Activated CD8-positive, alpha-beta memory T cell treated with anti-CD3 and anti-CD28 coated beads, Interleukin-2, amount 10 ng/mL, durations not matched to agents 7 days and 5 days (primary cell): ENCODE measurements at regions not wholly inside any gene's neighbourhood (a gene's known extent, or its start where the extent isn't known, plus 50 kb on each side); places are given as distances from the start of the nearest gene placed in this dataset.
A peak's percentile ranks its signal among the peaks of the same experiment; 100 is the strongest.
"Not testable (repeated sequence)": the region's sequence is repeated elsewhere in the genome, so short reads cannot be mapped to it uniquely, and the experiment has no call there.

Source experiments
- ATAC-seq: fragments of 150-1000 bp; cut with Tn5 transposase; one replicate; pipeline ENCODE4 v1.10.0; 2021; ENCODE audit warnings: moderate library complexity
- CTCF ChIA-PET: fragments of 350-600 bp; sonication (Branson Sonifier 250); formaldehyde crosslinking; loops from one replicate; lab custom pipeline; 2021; ENCODE audit warnings: antibody characterized with exemption; lab: Charles Lee
- DNase-seq: peaks from one replicate; pipeline ENCODE4 v3.0.0-alpha.2; 2020
- H3K27ac Mint-ChIP-seq: one replicate; pipeline ENCODE4 v1.8.0; 2021; ENCODE audit warnings: mild to moderate bottlenecking, mixed read lengths
- H3K27me3 Mint-ChIP-seq: one replicate; pipeline ENCODE4 v1.8.0; 2021; ENCODE audit warnings: mixed read lengths
- H3K36me3 Mint-ChIP-seq: one replicate; pipeline ENCODE4 v1.8.0; 2021; ENCODE audit warnings: mild to moderate bottlenecking, mixed read lengths
- H3K4me1 Mint-ChIP-seq: one replicate; pipeline ENCODE4 v1.8.0; 2021; ENCODE audit warnings: mixed read lengths
- H3K4me3 Mint-ChIP-seq: one replicate; pipeline ENCODE4 v1.8.0; 2021; ENCODE audit warnings: mild to moderate bottlenecking, moderate library complexity, mixed read lengths
- H3K9me3 Mint-ChIP-seq: one replicate; pipeline ENCODE4 v1.8.0; 2022; ENCODE audit warnings: low read depth, mixed read lengths

DNA sequence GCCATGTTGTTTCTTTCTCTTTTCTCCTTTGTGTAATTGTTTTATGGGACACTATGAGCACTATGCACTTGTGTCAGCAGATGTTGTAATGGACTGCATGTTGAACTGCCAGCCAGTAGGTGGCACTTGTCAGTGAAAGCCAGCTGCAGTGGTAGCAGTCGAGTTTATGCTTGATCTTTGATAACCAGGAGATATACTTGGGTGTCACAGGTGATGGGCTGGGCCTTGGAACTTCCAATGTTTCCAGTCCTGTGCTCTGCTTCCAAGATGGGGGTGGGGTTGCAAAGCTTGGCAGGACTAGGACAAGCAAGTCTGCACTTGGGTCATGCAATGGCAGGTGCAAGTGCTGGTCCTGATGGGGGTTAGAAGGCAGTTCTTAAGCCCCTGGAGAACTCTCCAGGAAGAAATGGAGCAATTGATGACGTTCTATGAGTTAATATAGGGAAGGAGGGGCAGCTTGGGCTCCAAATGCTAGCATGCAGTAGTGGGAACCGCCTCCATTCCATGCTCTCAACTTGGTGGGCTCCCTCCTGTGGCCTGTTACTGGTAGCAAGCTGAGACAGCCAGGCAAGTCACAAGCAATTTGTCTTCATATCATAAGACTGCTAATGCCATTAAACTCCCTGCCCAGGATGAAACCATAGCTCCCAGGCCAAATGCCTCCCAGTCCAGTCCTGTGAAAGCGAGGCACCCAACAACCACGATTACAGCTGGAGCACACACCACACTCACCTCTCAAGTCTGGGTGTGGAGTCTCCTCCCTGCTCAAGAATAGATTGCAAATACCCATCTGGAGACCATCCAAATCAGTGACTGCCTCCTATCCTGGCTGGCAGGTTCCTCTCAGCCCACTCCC is 287.2 kb downstream of the CGGBP1 start:
- ATAC-seq = peak; percentile 76
- H3K27me3 Mint-ChIP-seq = peaks cover 22% of the 10 kb centered on the region
- CTCF ChIA-PET = interaction anchor here (0.8 to 2.3 kb wide), 9 partner anchors 20 to 511 kb away, joined by 3 to 20 read pairs (median 4); no protein-coding TSS in a partner anchor
- peak; percentile 51 for DNase-seq
- no peaks in the 10 kb centered on the region for H3K36me3 Mint-ChIP-seq
- no peaks in the 10 kb centered on the region for H3K4me1 Mint-ChIP-seq
- H3K27ac Mint-ChIP-seq = no peak overlapping the region
- H3K4me3 Mint-ChIP-seq = no peak overlapping the region
- H3K9me3 Mint-ChIP-seq = no peaks in the 10 kb centered on the region

DNA sequence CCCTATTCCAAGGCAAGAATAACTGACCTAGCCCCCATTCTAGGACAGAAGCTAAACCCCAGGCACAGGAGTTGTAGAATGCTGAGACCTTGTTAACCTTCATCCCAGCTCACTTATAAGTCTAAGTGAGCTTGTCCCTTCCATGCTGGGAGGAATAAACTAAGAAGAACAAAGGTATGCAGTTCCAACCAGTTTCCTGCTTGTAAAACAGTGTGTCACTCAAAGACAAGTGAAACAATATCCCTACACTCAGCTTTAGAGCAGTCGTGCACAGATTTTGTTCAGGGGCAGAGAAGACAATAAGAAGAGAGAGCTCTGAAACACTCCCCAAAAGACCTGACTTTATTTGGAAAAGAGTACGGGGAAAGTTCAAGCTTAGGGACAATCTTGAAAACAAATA is 292.1 kb downstream of the CGGBP1 start:
- peaks cover 19% of the 10 kb centered on the region for H3K27me3 Mint-ChIP-seq
- no peak overlapping the region for H3K4me3 Mint-ChIP-seq
- CTCF ChIA-PET = interaction anchor here (0.5 to 1.4 kb wide), 2 partner anchors 238 to 398 kb away, joined by 3 to 5 read pairs; no protein-coding TSS in a partner anchor
- no peaks in the 10 kb centered on the region for H3K4me1 Mint-ChIP-seq
- ATAC-seq (no peak), DNase-seq (no peak)
- no peaks in the 10 kb centered on the region for H3K36me3 Mint-ChIP-seq
- no peak overlapping the region for H3K27ac Mint-ChIP-seq
- H3K9me3 Mint-ChIP-seq = no peaks in the 10 kb centered on the region

DNA sequence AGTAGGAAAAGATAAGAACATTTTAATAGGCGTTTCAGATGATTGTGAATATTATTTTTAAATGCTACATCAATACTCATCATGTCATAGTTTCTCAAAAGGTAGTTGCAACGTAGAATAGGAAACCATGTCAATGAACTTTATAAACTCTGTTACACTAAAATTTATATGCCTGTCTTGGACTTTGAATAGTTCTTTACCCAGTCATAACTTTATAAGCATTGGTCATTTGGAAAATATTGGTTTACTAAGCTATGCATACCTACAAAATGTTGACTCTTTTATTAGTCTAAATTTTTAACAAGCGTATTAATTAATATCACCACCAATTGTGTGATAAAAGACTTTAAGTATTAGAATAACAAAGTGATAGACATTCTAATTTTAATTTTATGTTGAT is 293.5 kb downstream of the CGGBP1 start:
- no peak for ATAC-seq

DNA sequence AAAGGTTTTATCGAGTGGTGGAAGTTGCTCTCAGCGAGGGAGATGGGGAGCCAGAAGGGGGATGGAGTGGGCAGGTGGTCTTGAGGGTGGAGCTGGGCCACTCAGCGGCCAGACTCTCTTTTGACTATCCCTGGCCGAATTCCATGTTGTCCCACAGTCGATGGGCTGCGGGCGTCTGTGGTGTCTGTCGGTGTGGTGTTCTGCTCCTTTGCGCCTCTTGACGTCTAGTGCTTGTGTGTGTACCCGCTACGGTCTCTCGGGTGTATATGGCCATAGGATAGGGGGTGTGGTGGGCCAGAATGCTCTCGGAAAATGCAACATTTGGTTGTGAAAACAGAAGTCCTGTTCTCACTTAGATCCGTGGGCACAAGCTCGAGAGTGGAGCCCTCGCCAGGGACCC is 297.0 kb downstream of the CGGBP1 start:
- Mint-ChIP-seq H3K27ac (no peak overlapping the region), H3K4me3 (no peak overlapping the region), H3K4me1 (no peaks in the 10 kb centered on the region), H3K36me3 (no peaks in the 10 kb centered on the region), H3K9me3 (no peaks in the 10 kb centered on the region), H3K27me3 (peaks cover 1% of the 10 kb centered on the region)
- DNase-seq (no peak), ATAC-seq (no peak)
- CTCF ChIA-PET = interaction anchor here (0.7 kb wide), 1 partner anchor 557 kb away, joined by 3 read pairs; no protein-coding TSS in a partner anchor

More for the DNA sequence above, 293.5 kb downstream of the CGGBP1 start:
- Mint-ChIP-seq H3K9me3 (no peaks in the 10 kb centered on the region), H3K4me3 (no peak overlapping the region), H3K36me3 (no peaks in the 10 kb centered on the region), H3K27me3 (peaks cover 19% of the 10 kb centered on the region), H3K4me1 (no peaks in the 10 kb centered on the region), H3K27ac (no peak overlapping the region)
- CTCF ChIA-PET = interaction anchor here (1.4 kb wide), 1 partner anchor 240 kb away, joined by 5 read pairs; no protein-coding TSS in a partner anchor
- no peak for DNase-seq

DNA sequence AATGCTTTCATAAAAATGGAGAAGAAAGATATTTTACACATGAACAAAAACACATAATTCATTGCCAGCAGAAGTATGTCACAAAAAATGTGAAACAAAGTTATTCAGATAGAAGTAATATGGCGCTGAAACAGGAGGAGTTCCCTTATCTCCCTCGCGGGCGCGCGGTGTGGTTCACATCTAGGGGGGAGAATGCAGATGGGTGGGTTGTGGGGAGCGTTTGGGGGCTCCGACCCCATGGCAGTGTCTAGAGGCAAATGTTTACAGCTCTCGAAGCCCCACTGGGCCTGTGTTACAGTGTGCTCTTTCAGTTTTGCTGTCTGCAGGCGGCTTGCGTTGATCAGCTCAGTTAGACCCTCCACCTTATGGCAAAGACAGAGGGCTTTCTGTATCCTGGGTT is 297.5 kb downstream of the CGGBP1 start:
- CTCF ChIA-PET = no interaction called here
- Mint-ChIP-seq H3K4me1 (no peaks in the 10 kb centered on the region), H3K27ac (no peak overlapping the region), H3K36me3 (no peaks in the 10 kb centered on the region), H3K9me3 (no peaks in the 10 kb centered on the region), H3K27me3 (no peaks in the 10 kb centered on the region), H3K4me3 (no peak overlapping the region)
- DNase-seq = no peak
- ATAC-seq = no peak

DNA sequence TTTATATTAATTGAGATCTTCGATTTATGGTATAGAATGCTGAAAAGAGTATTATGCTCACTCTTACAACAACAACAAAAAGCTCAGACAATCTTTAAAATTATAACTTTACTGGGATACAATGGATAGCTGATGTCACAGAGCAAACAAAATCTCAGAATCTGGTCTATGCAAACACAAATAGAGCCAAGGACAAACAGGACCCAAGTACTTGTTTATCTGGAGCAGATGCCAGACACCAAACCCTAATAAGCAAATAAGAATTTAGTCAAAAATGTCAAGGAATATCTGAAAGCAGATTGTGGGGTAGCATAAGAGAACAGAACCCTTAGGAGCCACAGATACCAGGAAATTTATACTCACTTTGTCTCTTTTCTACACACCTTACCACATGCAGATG is 302.2 kb downstream of the CGGBP1 start:
- Mint-ChIP-seq H3K36me3 (no peaks in the 10 kb centered on the region), H3K4me1 (no peaks in the 10 kb centered on the region), H3K9me3 (no peaks in the 10 kb centered on the region), H3K27me3 (no peaks in the 10 kb centered on the region), H3K4me3 (no peak overlapping the region), H3K27ac (no peak overlapping the region)
- no peak for ATAC-seq
- CTCF ChIA-PET = no interaction called here
- no peak for DNase-seq

DNA sequence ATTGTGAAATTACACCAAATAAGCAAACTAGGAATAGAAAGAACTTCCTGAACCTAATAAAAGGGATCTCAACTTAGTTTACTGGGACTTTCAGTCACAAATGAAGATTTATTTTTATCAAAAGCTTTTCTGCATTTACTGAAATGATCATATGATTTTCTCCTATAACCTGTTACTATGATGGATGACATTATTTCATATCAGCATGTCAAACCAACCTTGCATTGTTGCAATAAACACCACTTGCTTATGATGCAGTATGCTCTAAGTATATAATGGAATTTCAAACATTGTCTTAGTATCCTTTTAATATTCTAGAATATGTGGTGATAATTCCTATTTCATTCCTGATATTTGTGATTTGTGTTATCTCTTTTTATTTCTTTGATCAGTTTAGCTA is 303.0 kb downstream of the CGGBP1 start:
- Mint-ChIP-seq H3K27me3 (no peaks in the 10 kb centered on the region), H3K4me3 (no peak overlapping the region), H3K27ac (no peak overlapping the region), H3K9me3 (no peaks in the 10 kb centered on the region), H3K36me3 (no peaks in the 10 kb centered on the region), H3K4me1 (no peaks in the 10 kb centered on the region)
- ATAC-seq (no peak), DNase-seq (no peak)
- CTCF ChIA-PET = no interaction called here

DNA sequence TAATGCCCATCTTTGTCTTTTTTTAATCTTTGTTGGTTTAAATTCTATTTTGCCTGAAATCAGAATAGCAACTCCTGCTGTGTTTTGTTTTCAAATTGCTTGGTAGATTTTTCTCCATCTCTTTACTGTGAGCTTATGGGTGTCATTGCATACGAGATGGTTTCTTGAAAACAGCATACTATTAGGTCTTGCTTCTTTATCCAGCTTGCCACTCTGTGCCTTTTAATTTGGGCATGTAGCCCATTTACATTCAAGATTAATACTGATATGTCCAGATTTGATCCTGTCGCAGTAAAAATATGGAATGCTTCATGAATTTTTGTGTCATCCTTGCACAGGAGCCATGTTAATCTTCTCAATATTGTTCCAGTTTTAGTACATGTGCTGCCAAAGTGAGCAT is 316.6 kb downstream of the CGGBP1 start:
- no peak for DNase-seq
- H3K4me1 Mint-ChIP-seq = no peaks in the 10 kb centered on the region
- no peak overlapping the region for H3K27ac Mint-ChIP-seq
- H3K9me3 Mint-ChIP-seq = peaks cover 6% of the 10 kb centered on the region
- no peak for ATAC-seq
- no peak overlapping the region for H3K4me3 Mint-ChIP-seq
- CTCF ChIA-PET = no interaction called here
- H3K27me3 Mint-ChIP-seq = no peaks in the 10 kb centered on the region
- no peaks in the 10 kb centered on the region for H3K36me3 Mint-ChIP-seq

DNA sequence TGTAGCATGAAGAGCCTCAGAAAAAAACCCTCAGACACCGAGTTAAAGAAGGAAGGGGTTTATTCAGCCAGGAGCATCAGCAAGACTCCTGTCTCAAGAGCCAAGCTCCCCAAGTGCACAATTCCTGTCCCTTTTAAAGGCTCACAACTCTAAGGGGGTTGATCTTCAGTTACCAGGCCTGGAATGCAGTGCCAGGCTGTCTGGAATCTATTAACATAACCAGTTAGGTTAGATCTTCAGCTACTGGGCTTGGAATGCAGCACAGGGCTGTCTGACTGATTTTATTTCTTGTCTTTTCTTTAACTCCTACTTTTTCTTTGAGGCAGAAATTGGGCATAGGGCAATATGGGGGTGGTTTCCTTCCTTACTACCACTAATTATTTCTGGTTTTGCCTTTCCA is 317.9 kb downstream of the CGGBP1 start:
- ATAC-seq, H3K9me3 Mint-ChIP-seq, H3K36me3 Mint-ChIP-seq, H3K27me3 Mint-ChIP-seq, DNase-seq, H3K4me3 Mint-ChIP-seq, CTCF ChIA-PET, H3K27ac Mint-ChIP-seq, H3K4me1 Mint-ChIP-seq: not testable (repeated sequence)

DNA sequence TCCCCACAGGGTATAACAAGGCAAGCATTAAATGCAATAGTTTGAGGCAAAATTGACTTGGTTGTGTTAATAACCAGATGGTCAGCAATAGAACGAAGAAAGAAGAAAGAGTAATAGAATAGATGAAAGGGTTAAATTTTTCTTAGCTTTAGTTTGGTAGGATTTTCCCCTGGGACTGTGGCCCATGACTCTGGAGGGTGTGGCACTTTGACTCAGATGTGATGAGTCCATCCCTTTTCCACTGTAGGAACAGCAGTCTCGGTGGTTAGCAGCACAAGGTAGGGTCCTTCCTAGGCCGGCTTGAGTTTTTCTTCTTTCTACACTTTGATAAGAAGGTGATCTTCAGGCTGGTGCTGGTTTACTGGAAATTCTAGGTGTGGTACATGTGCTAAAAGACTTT is 321.0 kb downstream of the CGGBP1 start:
- ATAC-seq, H3K36me3 Mint-ChIP-seq, H3K4me3 Mint-ChIP-seq, H3K27ac Mint-ChIP-seq, DNase-seq, CTCF ChIA-PET, H3K9me3 Mint-ChIP-seq, H3K27me3 Mint-ChIP-seq, H3K4me1 Mint-ChIP-seq: not testable (repeated sequence)

DNA sequence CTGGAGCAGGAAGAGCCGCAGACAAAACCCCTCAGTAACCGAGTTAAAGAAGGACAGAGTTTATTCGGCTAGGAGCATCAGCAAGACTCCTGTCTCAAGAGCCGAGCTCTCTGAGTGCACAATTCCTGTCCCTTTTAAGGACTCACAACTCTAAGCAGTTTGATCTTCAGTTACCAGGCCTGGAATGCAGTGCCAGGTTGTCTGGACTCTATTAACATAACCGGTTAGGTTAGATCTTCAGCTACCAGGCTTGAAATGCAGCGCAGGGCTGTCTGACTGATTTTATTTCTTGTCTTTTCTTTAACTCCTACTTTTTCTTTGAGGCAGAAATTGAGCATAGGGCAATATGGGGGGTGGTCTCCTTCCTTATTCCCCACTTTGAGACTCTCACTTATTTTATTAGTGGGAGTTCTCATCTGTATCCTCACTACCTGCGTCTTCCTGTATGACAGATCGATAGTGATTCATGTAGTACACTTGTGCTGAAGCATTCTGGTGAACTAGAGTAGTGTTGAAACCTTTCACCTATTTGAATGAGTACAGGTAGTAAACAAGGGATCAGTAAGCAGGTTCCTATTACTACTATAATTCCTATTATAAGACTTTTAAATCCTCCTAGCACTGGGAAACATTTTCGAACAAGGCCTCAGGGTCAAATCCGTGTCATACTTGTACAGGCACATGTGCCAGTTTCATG is 325.0 kb downstream of the CGGBP1 start:
- no peak overlapping the region for H3K27ac Mint-ChIP-seq
- no peaks in the 10 kb centered on the region for H3K36me3 Mint-ChIP-seq
- CTCF ChIA-PET = no interaction called here
- H3K27me3 Mint-ChIP-seq = no peaks in the 10 kb centered on the region
- ATAC-seq (no peak), DNase-seq (no peak)
- no peak overlapping the region for H3K4me3 Mint-ChIP-seq
- H3K4me1 Mint-ChIP-seq = no peaks in the 10 kb centered on the region
- no peaks in the 10 kb centered on the region for H3K9me3 Mint-ChIP-seq

DNA sequence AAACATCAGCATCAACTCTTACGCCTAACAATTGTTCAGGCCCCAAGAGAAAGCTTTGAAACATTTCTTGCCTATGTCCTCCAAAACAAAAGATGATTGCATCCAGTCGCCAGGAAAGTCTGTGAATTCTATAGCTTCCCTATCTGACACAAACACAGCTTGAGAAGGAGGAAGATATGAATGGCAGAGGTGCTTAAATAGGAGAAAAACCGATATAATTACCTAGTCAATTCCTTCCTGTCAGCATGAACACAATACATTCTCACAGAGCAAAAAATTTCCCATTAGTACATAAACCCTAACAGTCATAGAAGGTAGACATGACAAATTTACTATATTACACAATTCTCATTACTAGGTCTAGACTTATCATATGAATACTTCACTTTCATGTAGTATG is 326.5 kb downstream of the CGGBP1 start:
- Mint-ChIP-seq H3K9me3 (no peaks in the 10 kb centered on the region), H3K36me3 (no peaks in the 10 kb centered on the region), H3K27ac (no peak overlapping the region), H3K27me3 (no peaks in the 10 kb centered on the region), H3K4me3 (no peak overlapping the region), H3K4me1 (no peaks in the 10 kb centered on the region)
- DNase-seq (no peak), ATAC-seq (no peak)
- CTCF ChIA-PET = no interaction called here

DNA sequence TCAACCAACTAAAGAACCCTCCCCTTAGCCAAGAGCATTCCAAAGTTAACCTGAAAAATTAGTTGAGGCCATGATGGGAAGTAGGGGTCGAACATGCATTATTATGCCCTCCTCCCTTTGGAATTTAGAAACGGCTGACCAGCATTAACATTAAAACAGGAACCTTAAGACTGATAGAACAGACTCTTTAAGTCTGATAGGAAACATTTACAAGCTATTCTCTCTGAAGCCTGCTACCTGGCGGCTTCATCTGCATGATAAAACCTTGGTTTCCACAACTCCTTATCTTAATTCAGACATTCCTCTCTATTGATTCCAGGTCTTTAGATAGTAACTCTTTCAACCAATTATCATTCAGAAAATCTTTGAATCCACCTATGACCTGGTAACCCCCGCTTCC is 331.0 kb downstream of the CGGBP1 start:
- ATAC-seq (no peak), DNase-seq (no peak)
- H3K36me3 Mint-ChIP-seq = no peaks in the 10 kb centered on the region
- H3K27me3 Mint-ChIP-seq = no peaks in the 10 kb centered on the region
- CTCF ChIA-PET = no interaction called here
- no peak overlapping the region for H3K27ac Mint-ChIP-seq
- no peaks in the 10 kb centered on the region for H3K4me1 Mint-ChIP-seq
- H3K4me3 Mint-ChIP-seq = no peak overlapping the region
- no peaks in the 10 kb centered on the region for H3K9me3 Mint-ChIP-seq

DNA sequence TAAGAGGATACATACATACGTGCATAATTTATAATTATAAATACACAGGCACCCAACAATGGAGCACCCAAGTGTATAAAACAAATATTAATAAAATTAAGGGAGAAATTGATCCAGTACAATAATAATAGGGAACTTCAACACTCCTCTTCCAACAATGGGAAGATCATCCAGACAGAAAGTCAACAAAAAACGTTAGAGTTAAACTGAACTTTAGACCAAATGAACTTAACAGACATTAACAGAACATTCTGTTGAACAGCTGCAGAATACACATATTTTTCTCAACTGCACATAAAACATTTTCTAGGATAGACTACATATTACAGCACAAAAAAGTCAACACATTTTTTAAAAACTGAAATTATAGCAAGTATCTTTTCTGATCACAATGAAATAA is 339.7 kb downstream of the CGGBP1 start:
- Mint-ChIP-seq H3K9me3 (no peaks in the 10 kb centered on the region), H3K4me3 (no peak overlapping the region), H3K27me3 (no peaks in the 10 kb centered on the region), H3K36me3 (no peaks in the 10 kb centered on the region), H3K4me1 (no peaks in the 10 kb centered on the region), H3K27ac (no peak overlapping the region)
- DNase-seq (no peak), ATAC-seq (no peak)
- CTCF ChIA-PET = no interaction called here
